ENCODE measurements at regions not wholly inside any gene's neighbourhood (a gene's known extent, or its start where the extent isn't known, plus 50 kb on each side); places are given as distances from the start of the nearest gene placed in this dataset.
"Not testable (repeated sequence)": the region's sequence is repeated elsewhere in the genome, so short reads cannot be mapped to it uniquely, and the experiment has no call there.

DNA sequence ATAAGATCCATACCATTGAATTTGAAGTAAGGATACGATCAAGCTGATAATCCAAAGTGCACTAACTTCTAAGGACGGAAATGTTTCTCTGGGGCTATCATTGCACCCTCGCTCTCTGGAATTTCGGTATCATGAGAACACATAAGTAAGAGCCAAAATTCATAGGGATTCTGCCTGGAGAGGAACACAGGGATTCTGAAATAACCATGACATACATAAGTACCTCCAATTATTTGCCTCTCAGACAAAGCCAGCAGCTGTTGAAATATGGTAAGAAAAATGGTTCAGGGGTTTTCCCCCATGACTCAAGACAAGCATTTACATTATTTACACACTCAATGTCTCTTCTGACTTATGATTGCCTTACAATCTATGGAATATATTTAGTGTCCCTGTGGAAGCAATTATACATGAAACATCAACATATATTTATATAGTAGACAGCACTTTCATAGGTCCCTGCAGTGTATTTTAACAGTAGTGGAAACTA, 1123.6 kb upstream of the SEL1L start:
- no peak overlapping the region for H3K4me3 Mint-ChIP-seq
- H3K36me3 Mint-ChIP-seq (ENCODE audit: low read depth): no peaks in the 10 kb centered on the region
- H3K27me3 Mint-ChIP-seq (ENCODE audit: low read depth): no peaks in the 10 kb centered on the region
- H3K27ac Mint-ChIP-seq (ENCODE audit: unreplicated experiment): no peak overlapping the region
- DNase-seq (ENCODE audit: low read depth, low spot score): no peak
- H3K4me1 Mint-ChIP-seq: no peaks in the 10 kb centered on the region
- H3K9me3 Mint-ChIP-seq: no peaks in the 10 kb centered on the region
- TF ChIP-seq, protein P1, sequence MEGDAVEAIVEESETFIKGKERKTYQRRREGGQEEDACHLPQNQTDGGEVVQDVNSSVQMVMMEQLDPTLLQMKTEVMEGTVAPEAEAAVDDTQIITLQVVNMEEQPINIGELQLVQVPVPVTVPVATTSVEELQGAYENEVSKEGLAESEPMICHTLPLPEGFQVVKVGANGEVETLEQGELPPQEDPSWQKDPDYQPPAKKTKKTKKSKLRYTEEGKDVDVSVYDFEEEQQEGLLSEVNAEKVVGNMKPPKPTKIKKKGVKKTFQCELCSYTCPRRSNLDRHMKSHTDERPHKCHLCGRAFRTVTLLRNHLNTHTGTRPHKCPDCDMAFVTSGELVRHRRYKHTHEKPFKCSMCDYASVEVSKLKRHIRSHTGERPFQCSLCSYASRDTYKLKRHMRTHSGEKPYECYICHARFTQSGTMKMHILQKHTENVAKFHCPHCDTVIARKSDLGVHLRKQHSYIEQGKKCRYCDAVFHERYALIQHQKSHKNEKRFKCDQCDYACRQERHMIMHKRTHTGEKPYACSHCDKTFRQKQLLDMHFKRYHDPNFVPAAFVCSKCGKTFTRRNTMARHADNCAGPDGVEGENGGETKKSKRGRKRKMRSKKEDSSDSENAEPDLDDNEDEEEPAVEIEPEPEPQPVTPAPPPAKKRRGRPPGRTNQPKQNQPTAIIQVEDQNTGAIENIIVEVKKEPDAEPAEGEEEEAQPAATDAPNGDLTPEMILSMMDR (conservative IDR thresholded peaks at IDR 0.05): no peak

DNA sequence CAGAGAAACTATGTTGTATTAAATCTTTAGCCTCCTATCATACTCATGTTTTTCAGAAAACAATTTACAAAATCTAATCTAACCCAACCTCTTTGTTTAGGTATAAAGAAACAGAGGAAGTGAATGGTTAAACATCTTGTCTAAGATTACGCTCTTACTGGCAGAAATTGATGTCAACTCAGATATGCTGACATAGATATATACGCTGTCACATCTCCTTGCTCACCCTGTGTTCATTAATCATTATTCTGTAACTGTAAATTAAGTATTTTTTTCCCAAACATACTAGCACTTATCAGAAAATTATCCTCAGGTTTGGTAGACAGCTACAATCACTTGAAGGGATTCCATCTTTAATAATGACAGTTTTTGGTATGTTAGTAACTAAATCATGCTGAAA, 1127.6 kb upstream of the SEL1L start:
- Mint-ChIP-seq H3K4me3 (no peak overlapping the region), H3K4me1 (no peaks in the 10 kb centered on the region), H3K27ac (ENCODE audit: unreplicated experiment) (no peak overlapping the region), H3K36me3 (ENCODE audit: low read depth) (no peaks in the 10 kb centered on the region), H3K9me3 (no peaks in the 10 kb centered on the region), H3K27me3 (ENCODE audit: low read depth) (no peaks in the 10 kb centered on the region)
- DNase-seq (ENCODE audit: low read depth, low spot score): no peak
- TF ChIP-seq, protein P1 (conservative IDR thresholded peaks at IDR 0.05): no peak

DNA sequence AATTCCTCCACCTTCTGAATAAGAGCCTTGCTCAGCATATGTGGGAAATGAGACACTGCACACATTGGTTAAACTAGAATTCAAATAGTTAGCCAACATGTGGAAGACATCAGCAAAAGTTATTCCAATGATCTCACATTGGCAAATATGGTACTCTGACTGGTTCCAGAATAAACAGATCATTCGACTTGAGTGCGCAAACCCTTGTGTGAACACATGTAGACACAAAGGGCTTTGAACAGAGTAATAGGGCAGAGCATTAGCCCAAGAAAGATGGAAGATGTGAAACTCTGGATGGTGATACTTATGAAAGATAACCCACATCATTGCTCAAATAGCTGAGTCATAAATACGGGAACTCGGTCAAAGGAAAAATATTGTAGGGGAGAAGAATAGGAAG, 1133.4 kb upstream of the SEL1L start:
- no peak for DNase-seq (ENCODE audit: low read depth, low spot score)
- no peaks in the 10 kb centered on the region for H3K27me3 Mint-ChIP-seq (ENCODE audit: low read depth)
- TF ChIP-seq, protein P1 (conservative IDR thresholded peaks at IDR 0.05): no peak
- H3K4me1 Mint-ChIP-seq: no peaks in the 10 kb centered on the region
- H3K4me3 Mint-ChIP-seq: no peak overlapping the region
- no peaks in the 10 kb centered on the region for H3K9me3 Mint-ChIP-seq
- H3K27ac Mint-ChIP-seq (ENCODE audit: unreplicated experiment): no peak overlapping the region
- H3K36me3 Mint-ChIP-seq (ENCODE audit: low read depth): no peaks in the 10 kb centered on the region

DNA sequence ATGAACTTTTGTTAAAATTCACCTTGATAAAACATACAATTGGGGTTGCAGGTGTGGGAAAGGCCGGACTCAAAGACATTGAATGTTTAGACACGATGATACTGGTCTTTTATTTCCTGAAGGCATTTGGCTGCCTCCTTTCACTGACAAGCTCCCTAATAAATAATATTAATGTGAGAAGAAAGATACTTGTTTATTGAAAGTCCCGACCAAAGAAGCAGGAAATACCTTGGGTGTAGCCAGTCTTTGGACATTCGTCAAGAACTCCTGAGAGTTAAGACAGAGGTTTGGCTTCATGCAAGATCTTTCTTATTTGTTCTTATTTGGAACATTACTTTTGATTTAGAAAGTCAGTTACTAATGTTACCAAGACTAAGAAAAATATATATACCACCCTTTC, 1133.8 kb upstream of the SEL1L start:
- Mint-ChIP-seq H3K36me3 (ENCODE audit: low read depth) (no peaks in the 10 kb centered on the region), H3K4me1 (no peaks in the 10 kb centered on the region), H3K27ac (ENCODE audit: unreplicated experiment) (no peak overlapping the region), H3K4me3 (no peak overlapping the region), H3K27me3 (ENCODE audit: low read depth) (no peaks in the 10 kb centered on the region), H3K9me3 (no peaks in the 10 kb centered on the region)
- DNase-seq (ENCODE audit: low read depth, low spot score): no peak
- TF ChIP-seq, protein P1 (conservative IDR thresholded peaks at IDR 0.05): no peak

- H3K4me3 Mint-ChIP-seq: no peak overlapping the region
- H3K9me3 Mint-ChIP-seq: peaks cover 4% of the 10 kb centered on the region
- no peak for DNase-seq (ENCODE audit: low read depth, low spot score)
- H3K4me1 Mint-ChIP-seq: no peaks in the 10 kb centered on the region
- H3K27me3 Mint-ChIP-seq (ENCODE audit: low read depth): no peaks in the 10 kb centered on the region
- H3K27ac Mint-ChIP-seq (ENCODE audit: unreplicated experiment): no peak overlapping the region
- no peaks in the 10 kb centered on the region for H3K36me3 Mint-ChIP-seq (ENCODE audit: low read depth)
- TF ChIP-seq, protein P1 (conservative IDR thresholded peaks at IDR 0.05): no peak
Observed at GRCh38 chr14:82676403-82676802, 1142.8 kb upstream of the SEL1L start.

DNA sequence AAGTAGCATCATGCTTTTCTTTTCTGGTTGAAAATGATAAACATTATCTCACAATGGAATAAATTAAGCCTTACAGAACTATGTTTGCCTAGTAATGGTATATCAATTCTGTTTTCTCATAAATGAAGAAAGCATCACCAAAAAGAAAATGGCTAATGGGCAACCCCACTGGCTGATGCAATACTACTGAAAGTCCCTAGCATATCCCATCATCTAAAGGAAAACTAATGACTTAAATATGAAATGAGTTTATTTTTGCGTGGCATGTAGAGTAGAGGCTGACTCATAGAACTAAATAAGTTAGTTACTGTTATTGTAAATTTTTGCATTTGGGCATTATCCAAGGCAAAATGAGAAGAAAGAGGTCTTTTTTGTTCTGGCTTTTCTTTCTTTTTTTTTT, 1156.3 kb upstream of the SEL1L start:
- DNase-seq (ENCODE audit: low read depth, low spot score): no peak
- Mint-ChIP-seq H3K27me3 (ENCODE audit: low read depth) (no peaks in the 10 kb centered on the region), H3K9me3 (no peaks in the 10 kb centered on the region), H3K4me1 (no peaks in the 10 kb centered on the region), H3K27ac (ENCODE audit: unreplicated experiment) (no peak overlapping the region), H3K4me3 (no peak overlapping the region), H3K36me3 (ENCODE audit: low read depth) (no peaks in the 10 kb centered on the region)
- TF ChIP-seq, protein P1 (conservative IDR thresholded peaks at IDR 0.05): no peak

GRCh38 chr14:82691191-82691590, 1157.5 kb upstream of the SEL1L start:
- H3K4me3 Mint-ChIP-seq; DNase-seq (ENCODE audit: low read depth, low spot score); H3K36me3 Mint-ChIP-seq (ENCODE audit: low read depth); H3K27ac Mint-ChIP-seq (ENCODE audit: unreplicated experiment); H3K9me3 Mint-ChIP-seq; H3K27me3 Mint-ChIP-seq (ENCODE audit: low read depth); H3K4me1 Mint-ChIP-seq: not testable (repeated sequence)
